Activated naive CD4-positive, alpha-beta T cell treated with anti-CD3 and anti-CD28 coated beads, Interleukin-2, amount 50 U/mL, for 16 hours (primary cell): ENCODE measurements at regions not wholly inside any gene's neighbourhood (a gene's known extent, or its start where the extent isn't known, plus 50 kb on each side); places are given as distances from the start of the nearest gene placed in this dataset.
"Not testable (repeated sequence)": the region's sequence is repeated elsewhere in the genome, so short reads cannot be mapped to it uniquely, and the experiment has no call there.

ENCODE experiments used
- DNase-seq: peaks from one replicate; pipeline ENCODE4 v3.0.0-alpha.2; 2020

DNA sequence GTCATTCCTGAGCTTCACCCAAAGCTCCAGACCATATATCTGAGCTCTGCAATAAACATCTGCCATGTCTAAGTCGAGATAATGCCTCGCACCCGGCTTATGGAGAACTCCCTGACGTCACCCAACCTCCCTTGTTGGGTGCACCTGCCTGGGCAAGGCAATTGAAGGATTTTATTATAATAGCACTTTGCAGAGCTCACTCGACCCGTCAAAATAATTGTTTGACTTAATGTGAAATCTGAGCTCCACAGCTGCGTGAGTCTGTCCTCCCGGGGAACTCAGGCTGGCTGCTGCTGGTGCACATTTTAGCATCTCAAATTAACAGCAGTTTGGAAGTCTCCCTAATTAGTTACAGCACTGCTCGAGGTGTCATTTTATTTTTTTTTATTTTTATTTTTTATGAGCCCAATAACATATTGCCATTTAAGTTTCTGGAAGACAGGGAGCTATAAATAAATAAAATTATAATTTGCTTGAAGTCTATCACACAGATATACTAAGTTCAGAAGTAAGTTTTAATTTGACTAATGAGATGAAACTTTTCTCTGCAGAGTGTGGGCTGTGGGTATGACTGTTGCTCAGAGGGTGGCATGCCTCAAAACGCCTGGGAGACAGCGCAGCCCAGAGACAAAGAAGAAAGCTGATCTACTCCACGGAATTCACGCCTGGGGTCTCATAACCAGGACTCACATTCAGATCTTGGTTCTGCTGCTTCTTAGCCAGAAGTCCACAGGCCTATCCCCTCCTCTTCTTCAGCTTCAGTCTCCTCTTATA is 401.4 kb upstream of the C16orf82 start:
- peak; percentile 13 for DNase-seq

- DNase-seq: no peak
These were observed 400.2 kb upstream of the C16orf82 start for GRCh38 chr16:26666486-26666885.

DNA sequence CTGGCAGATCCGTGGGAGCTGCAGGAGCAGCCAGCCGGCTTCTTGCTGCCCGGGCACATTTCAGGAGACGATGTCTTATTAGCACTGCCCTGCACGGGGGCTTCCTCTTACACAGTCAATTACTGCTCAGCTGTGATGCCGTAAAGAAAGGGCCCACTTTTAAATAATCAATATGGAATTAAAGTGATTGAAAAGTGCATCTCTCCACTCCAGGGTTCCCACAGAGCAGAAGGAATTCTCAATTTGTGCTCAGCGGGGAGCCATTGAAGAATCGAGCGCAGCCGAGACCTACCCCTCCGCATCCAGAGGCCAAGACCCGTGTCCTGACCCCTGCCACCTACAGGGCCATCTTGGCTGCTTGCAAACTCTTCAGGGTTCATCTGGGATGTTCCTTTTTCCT is 399.4 kb upstream of the C16orf82 start:
- no peak for DNase-seq

GRCh38 chr16:26668026-26668425 is 398.7 kb upstream of the C16orf82 start:
- DNase-seq: no peak

DNA sequence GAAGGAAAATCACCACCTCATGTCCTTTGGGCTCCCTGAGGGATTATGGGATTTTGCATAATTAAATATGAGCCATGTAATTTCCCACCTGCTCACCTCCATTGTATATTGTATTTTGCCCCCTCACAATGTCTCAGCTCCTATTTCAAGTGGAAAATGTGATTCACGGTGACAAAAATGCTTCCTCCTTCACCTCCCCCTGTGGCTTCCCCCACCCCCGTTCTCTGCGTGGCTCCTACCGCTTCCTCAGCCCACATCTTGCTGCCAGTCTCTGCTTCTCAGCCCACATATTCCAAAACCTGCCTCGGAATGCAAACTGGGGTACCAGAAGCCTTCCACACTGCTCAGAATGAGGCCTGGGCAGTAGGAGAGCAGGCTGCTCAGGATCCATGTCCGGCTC is 394.5 kb upstream of the C16orf82 start:
- DNase-seq: peak; percentile 60

DNA sequence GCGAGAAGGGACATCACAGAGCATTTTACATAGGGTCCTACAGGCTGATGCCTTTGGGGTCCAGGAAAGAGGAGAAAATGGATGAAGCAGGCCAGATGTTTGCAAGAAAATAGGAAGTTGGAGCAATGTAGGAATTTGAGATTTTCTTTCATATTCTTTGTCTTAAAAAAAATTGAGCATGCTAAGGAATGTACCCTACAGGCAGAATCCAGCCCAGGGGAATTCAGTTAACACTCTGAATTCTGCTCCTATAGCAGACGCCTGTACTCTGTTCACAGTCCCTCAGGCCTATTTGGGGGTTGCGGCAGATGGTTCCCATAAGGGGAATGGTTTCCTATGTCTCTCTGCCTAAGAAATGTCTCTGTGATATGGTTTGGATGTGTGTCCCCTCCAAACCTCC is 393.7 kb upstream of the C16orf82 start:
- no peak for DNase-seq

DNA sequence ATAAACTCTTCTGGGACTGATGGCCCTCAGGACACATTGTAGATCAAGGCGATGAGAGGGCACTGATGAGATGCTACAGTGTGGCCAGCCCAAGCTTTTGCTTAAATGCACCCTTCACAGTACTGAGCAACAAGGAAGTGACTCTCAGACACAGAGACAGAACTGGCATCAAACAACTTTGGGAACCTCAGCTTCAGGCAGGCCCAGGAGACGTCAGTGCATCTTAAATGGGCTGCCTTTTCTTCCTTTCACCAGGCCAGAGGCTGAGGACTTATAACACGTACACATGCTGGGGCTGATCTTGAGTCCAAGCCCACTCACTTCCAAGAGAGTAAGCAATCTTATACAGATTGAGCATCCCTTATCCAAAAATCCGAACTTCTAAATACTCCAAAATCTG is 386.1 kb upstream of the C16orf82 start:
- DNase-seq: no peak

DNA sequence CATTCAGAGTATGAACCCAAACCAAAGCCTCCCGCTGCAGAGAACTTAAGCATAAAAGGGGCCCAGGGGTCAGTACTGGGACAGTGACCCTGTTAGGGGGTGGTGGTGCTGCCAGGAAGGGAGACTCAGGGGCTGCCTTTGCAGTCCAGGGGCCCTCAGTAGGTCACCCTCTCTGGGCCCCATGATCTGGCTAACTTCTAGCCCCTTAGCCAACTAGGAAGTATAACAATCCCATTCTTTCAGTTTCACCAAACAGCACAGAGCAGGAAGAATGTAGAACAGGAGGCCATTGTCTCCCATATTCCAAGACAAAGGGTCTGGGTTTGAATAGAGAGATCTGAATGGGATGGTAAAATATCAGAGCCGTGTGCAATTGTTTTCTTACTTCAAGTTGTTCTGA is 378.6 kb upstream of the C16orf82 start:
- DNase-seq: no peak

DNA sequence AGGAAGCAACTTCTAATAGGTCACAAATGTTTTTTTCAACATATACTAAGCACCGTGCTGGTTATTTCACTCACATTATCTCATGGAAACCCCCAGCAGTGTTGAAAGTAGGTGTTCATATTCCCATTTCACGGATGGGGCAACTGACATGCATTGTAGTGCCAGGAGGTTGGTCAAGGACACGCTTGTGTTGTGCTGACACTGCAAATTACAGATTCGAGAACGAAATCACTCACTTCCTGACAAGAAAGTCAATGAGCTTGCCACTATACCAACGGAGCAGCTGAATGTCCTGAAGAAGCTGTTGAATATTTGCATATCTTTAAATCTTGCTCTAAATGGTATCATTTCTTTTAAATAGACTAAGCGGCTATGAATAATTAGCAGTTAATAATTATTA is 378.0 kb upstream of the C16orf82 start:
- no peak for DNase-seq

DNA sequence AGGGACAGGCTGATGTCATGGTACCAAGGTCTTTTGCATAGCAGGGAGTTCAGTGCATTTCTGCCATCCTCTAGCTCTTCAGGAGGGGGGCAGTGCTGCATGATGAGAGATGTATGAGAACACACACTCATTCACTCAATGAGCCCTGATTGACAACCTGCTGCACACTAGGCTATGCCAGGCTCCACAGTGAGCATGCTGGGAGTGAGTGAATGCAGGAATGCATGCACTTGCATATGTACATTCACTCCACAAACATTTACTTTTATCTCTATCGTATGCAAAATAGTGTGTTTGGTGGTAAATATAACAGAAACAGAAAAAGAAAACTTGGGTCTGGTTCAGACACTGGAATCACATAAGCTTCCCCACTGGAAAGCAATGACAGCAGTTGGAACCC is 374.1 kb upstream of the C16orf82 start:
- no peak for DNase-seq

- DNase-seq: no peak
These were observed 368.9 kb upstream of the C16orf82 start for GRCh38 chr16:26697807-26698206.

DNA sequence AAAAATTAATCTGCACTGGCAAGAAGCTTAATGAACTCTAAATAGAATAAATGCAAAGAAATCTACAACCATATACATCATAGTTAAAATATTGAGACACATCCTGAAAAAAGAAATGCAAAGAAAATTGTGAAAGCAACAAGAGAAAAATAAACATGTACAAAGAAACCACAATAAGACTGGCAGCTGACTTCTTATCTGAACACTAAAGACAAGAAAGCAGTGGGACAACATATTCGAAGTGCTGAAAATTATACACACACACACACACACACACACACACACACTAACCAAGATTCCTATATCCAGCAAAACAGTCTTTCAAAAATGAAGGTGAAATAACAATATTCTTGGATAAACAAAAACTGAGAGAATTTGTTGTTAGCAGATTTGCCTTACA is 366.5 kb upstream of the C16orf82 start:
- DNase-seq: no peak

DNA sequence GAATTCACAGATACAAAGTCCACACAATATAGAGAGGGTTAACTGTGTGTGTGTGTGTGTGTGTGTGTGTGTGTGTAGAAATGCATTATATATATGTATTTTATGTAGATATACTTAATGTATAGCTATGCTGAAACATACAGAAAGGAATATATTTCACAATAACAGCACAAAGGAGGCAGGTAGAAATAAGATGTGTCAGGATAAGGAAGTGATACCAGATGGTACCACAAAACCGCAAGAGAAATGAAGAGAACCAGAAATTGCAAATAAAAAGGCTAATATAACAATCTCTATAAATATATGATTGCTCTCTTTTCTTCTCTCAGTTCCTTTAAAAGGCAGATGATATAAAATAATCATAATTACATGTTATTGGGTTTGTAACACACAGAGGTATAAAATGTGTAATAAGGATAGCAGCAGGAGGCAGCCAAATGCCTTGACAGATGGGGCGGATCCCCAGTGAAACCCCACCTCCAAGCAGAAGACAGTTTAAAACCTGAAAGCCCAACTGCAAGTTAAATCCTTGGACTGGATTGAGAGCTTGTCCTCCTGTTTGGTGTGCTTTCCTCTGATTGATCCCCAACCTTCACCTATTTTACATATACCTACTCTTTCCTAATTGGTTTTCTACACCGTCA is 365.4 kb upstream of the C16orf82 start:
- DNase-seq: no peak

DNA sequence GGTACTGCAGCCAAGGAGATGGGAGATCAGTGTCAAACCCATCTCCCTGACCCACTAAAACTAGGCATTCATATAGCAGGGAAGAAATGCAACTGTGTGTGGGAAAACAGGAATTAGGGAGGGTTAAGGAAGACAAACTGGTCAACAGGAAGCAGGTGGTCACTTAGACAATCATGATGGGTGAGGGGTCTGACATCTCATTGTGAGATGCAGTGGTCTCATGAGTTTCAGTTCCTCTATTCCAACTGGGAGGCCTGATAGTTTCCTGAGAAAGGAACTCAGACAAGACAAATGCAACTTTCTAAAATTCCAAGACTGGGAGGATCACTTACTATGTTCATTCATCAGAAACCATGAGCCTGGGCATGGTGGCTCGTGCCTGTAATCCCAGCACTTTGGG is 361.4 kb upstream of the C16orf82 start:
- DNase-seq: no peak

GRCh38 chr16:26708428-26708827 is 358.3 kb upstream of the C16orf82 start:
- no peak for DNase-seq

GRCh38 chr16:26709175-26709574 is 357.6 kb upstream of the C16orf82 start:
- DNase-seq: no peak

DNA sequence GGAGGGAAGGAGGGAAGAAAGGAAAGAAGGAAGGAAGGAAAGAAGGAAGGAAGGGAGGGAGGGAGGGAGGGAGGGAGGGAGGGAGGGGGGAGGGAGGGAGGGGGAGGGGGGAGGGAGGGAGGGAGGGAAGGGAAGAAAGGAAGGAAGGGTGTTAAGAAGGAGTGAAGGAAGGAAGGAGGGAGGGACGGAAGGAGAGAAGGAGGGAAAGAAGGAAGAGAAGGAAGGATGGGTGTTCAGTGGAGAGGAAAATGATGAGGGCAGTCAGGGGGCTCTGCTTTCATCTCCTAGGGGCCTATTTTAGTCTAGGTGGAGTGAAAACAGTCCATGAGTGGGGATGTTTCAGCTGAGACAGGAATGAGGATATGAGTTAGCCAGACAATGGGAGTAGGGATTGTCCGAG is 357.0 kb upstream of the C16orf82 start:
- DNase-seq: no peak

GRCh38 chr16:26710450-26710849 is 356.3 kb upstream of the C16orf82 start:
- no peak for DNase-seq

GRCh38 chr16:26712876-26713275 is 353.9 kb upstream of the C16orf82 start:
- no peak for DNase-seq

GRCh38 chr16:26715969-26716368 is 350.8 kb upstream of the C16orf82 start:
- DNase-seq: no peak

DNA sequence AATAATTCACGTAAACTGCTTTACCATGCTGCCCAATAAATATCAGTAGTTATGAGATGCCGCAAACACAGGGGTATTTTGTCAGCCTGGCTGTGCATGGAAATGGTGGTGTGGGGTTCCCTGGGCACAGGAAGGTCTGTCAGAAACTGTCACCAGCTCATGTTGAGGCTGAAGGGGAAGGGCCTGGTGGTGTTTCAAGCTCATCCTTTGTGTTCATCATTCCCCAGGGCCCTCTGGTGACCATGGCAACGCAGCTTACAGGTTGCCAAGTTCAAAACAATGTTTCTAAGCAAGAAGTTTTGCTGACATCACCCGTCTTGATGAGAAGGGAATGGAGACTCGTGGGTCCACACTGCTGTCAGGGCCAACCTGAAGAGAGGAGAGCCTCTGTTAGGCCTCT is 348.9 kb upstream of the C16orf82 start:
- no peak for DNase-seq

DNA sequence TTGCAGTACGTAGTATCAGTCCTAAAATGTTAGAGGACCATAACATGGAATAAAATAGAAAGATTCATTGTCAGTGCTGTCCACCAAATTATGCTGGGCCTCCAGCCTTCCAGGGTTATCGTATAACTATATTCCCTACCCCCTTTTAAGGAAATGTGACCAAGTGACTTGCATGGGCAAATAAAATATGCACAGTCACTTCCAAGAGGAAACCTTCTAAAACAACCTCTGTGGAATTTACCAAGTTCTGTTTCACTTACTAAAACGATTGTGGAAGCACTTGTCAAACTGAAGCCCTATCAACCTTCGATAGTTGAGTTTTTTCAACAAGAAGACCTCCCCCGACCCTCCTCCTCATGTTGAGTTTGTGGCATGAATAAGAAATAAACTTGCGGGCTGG is 345.4 kb upstream of the C16orf82 start:
- DNase-seq: no peak

GRCh38 chr16:26721957-26722356 is 344.8 kb upstream of the C16orf82 start:
- not testable (repeated sequence) for DNase-seq

GRCh38 chr16:26724189-26724588 is 342.5 kb upstream of the C16orf82 start:
- no peak for DNase-seq

DNA sequence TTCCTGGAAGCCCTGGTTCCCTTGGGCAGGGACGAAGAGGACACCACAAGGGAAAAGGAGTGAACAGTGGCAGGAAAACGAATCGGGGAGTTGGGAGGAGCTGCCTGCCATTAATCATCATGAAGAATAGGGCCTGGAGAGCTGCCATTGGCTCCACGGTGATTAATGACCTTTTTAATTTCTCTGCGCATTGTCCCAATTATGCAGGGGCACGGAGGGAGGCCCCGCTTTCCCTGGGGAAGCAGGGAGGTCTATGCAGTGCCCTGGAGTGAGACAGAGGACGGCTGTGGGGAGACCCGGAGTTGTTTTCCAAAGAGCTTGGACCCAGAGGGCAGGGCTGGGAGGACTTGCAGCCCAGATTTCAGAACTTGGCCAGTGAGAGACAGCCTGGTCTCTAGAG is 338.9 kb upstream of the C16orf82 start:
- no peak for DNase-seq
